ENCODE measurements at regions not wholly inside any gene's neighbourhood (a gene's known extent, or its start where the extent isn't known, plus 50 kb on each side); places are given as distances from the start of the nearest gene placed in this dataset.

DNA sequence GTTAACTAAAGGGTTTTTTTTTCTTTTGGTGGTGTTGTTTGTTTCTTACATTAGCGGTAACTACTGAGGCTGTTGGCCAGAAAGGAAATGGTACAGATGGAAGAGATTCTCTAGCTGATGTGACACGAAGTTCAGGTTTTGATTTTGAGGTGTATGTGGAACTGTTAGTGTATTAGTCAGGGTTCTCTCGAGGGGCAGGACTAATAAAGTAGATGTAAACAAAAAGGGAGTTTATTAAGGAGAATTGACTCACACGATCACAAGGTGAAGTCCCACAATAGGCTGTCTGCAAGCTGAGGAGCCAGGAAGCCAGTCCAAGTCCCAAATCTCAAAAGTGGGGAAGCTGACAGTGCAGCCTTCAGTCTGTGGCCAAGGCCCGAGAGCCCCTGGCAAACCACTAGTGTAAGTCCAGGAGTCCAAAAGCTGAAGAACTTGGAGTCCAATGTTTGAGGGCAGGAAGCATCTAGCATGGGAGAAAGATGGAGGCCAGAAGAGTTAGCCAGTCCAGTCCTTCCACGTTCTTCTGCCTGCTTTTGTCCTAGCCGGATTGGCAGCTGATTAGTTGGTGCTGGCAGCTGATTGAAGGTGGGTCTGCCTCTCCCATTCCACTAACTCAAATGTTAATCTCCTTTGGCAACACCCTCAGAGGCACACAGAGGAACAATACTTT is 577.6 kb downstream of the EFNB2 start:
- no peak for DNase-seq (ENCODE audit: extremely low spot score)
- POLR2A ChIA-PET, result no interaction called here
- TF ChIP-seq CTCF (IDR thresholded peaks at IDR 0.05; ENCODE audit: control extremely low read depth, extremely low read depth, low read depth, missing control alignments), result no peak
- CTCF ChIA-PET, result interaction anchor here (0.8 kb wide), 1 partner anchor 9 kb away, joined by 3 read pairs; no protein-coding TSS in a partner anchor

DNA sequence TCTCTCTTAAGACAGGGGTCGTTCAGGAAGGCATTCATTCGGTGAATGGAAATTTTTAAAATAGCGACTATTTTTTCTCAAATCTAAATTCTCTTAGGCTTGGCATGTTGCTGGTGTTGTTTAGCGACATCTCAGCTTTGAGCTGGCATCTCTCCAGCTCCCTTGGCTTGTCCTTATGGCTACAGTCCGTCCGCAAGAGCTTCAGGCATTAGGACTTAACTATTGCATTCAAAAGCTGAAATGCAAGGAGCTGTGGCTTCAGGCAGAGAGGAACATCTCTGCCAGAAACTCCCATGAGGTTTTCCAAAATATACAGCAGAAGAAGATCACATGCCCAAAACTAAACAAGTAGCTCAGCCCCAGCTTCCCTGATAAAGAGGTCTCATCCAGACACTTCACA is 578.5 kb downstream of the EFNB2 start:
- no peak for DNase-seq (ENCODE audit: extremely low spot score)
- ChIA-PET POLR2A (no interaction called here), CTCF (interaction anchor here (1.1 to 1.2 kb wide), 2 partner anchors 24 to 32 kb away, joined by 3 to 4 read pairs; no protein-coding TSS in a partner anchor)
- TF ChIP-seq CTCF (IDR thresholded peaks at IDR 0.05; ENCODE audit: control extremely low read depth, extremely low read depth, low read depth, missing control alignments), result no peak

DNA sequence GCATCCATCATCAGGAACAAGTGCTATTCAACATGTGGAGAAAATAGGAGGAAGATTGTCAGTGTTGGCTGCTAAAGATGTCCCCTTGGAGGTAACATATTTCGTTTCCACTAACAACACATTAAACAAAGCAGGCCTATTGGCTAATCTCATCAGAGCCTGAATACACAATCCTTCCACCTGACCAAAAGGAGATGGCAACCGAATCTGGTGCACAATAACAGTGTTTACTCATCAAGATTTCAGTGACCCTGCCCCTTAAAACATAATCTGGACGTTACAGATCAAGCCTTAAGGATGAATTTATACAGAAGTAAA is 582.5 kb downstream of the EFNB2 start:
- TF ChIP-seq CTCF (IDR thresholded peaks at IDR 0.05; ENCODE audit: control extremely low read depth, extremely low read depth, low read depth, missing control alignments), result no peak
- ChIA-PET POLR2A (no interaction called here), CTCF (no interaction called here)
- no peak for DNase-seq (ENCODE audit: extremely low spot score)

GRCh38 chr13:105952233-105952972 is 583.1 kb downstream of the EFNB2 start:
- ChIA-PET CTCF (no interaction called here), POLR2A (no interaction called here)
- no peak for TF ChIP-seq CTCF (IDR thresholded peaks at IDR 0.05; ENCODE audit: control extremely low read depth, extremely low read depth, low read depth, missing control alignments)
- peak; percentile 4 for DNase-seq (ENCODE audit: extremely low spot score)

DNA sequence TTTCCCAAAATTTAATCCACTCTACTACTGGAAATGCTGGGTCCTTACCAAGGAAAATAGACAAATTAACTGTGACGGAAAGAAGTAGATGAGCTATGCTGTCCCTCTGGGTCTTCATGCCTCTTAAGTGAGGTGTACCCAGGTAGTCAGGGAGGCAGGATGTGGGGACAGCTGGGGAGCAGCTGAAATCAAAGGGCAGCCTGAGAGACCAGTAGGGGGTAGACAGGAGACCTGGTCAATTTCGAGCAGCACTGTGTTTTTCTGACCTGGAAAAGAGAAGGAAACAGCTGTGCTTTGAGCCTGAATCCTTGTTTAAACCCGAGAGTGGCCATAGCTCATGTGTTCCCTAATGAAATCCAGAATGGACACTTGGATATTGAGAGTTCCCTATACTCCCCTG is 587.3 kb downstream of the EFNB2 start:
- ChIA-PET POLR2A (no interaction called here), CTCF (interaction anchor here (0.8 to 0.9 kb wide), 2 partner anchors 10 to 24 kb away, joined by 3 read pairs; no protein-coding TSS in a partner anchor)
- peak; percentile 4 for DNase-seq (ENCODE audit: extremely low spot score)
- TF ChIP-seq CTCF (IDR thresholded peaks at IDR 0.05; ENCODE audit: control extremely low read depth, extremely low read depth, low read depth, missing control alignments), result no peak

DNA sequence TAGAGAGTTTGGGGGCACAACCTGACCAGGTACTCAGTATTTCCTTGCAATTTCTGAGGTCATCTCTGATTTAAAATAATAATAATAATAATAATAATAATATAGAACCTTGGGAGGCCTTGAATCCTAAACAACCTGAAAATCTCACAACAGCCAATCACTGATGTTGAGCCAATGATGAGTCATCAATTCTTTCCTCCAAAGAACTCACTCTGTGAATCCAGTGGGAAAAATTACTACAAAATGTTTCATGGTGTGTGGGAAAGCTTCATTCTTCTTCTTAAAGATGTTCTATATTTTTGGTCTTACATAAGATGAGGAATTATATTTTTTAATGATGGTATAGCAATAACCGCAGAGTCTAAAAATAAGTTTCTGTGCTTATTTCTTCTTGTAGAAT is 594.6 kb downstream of the EFNB2 start:
- no peak for TF ChIP-seq CTCF (IDR thresholded peaks at IDR 0.05; ENCODE audit: control extremely low read depth, extremely low read depth, low read depth, missing control alignments)
- DNase-seq (ENCODE audit: extremely low spot score), result no peak
- POLR2A ChIA-PET, result no interaction called here
- CTCF ChIA-PET, result interaction anchor here (0.6 kb wide), 1 partner anchor 426 kb away, joined by 3 read pairs; no protein-coding TSS in a partner anchor
